HL-60 (cell line): ENCODE measurements at regions not wholly inside any gene's neighbourhood (a gene's known extent, or its start where the extent isn't known, plus 50 kb on each side); places are given as distances from the start of the nearest gene placed in this dataset.

Source experiments
- DNase-seq, 2 experiments: peaks; one replicate each; pipeline ENCODE4 v3.0.0-alpha.2; 2010 to 2020; ENCODE audit warnings: low read depth in 1 of 2, low spot score in 1 of 2
- H3K27ac ChIP-seq: fragments of 250-450 bp; sonication (Bioruptor Pico); replicated peaks from 2 replicates; pipeline ENCODE4 v1.5.1; 2020; ENCODE audit warnings: mild to moderate bottlenecking, moderate library complexity
- H3K27me3 ChIP-seq: fragments of 250-450 bp; sonication (Bioruptor Pico); 2 replicates; pipeline ENCODE4 v1.5.1; 2021; ENCODE audit warnings: mild to moderate bottlenecking, moderate library complexity; ENCODE audit not compliant: insufficient read depth, poor library complexity, severe bottlenecking
- H3K4me3 ChIP-seq: replicated peaks from 2 replicates; pipeline ENCODE4 v1.5.1; 2011; ENCODE audit warnings: mild to moderate bottlenecking, control low read depth, low read length; ENCODE audit not compliant: insufficient read depth
- GABPA ChIP-seq: IDR thresholded peaks from 2 replicates; pipeline ENCODE4 v1.6.1; 2012; ENCODE audit warnings: low read depth
- POLR2AphosphoS5 ChIP-seq: IDR thresholded peaks from 2 replicates; pipeline ENCODE4 v1.6.1; 2012; ENCODE audit warnings: low read depth
- SPI1 ChIP-seq: IDR thresholded peaks from 2 replicates; pipeline ENCODE4 v1.6.1; 2012; ENCODE audit warnings: low read depth, mild to moderate bottlenecking, borderline replicate concordance
- TF ChIP-seq, protein P1 (sequence below): IDR thresholded peaks from one replicate; pipeline ENCODE4 v1.5.1; 2011; ENCODE audit warnings: low read length, control low read depth, inconsistent platforms; ENCODE audit not compliant: insufficient read depth
- TF ChIP-seq, protein P2 (sequence below): IDR thresholded peaks from 2 replicates; pipeline ENCODE4 v1.6.1; 2012; ENCODE audit warnings: low read depth; ENCODE audit not compliant: insufficient replicate concordance

DNA sequence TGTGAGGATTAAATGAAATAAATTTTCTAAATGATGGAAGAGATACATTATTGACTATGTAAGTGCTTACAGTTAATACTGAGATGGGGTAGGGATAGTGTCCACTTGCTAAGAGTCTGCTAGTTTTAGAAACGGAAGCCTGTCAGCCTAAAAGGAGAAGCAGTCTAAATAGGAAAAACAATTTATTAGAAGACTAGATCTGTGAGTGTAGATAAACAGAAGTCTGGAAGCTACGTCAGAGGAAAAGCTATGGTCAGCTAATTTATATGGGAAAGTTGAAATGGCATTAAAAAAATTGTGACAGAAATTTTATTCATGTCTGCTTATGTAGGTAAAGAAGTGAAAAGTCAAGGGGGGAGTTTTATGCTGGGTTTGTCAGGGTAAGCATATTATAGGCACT lies 1338.4 kb upstream of the CHAC2 start:
- H3K27me3 ChIP-seq, result no peaks in the 10 kb centered on the region
- no peak for DNase-seq
- TF ChIP-seq SPI1 (no peak), POLR2AphosphoS5 (no peak)
- TF ChIP-seq, protein P1, sequence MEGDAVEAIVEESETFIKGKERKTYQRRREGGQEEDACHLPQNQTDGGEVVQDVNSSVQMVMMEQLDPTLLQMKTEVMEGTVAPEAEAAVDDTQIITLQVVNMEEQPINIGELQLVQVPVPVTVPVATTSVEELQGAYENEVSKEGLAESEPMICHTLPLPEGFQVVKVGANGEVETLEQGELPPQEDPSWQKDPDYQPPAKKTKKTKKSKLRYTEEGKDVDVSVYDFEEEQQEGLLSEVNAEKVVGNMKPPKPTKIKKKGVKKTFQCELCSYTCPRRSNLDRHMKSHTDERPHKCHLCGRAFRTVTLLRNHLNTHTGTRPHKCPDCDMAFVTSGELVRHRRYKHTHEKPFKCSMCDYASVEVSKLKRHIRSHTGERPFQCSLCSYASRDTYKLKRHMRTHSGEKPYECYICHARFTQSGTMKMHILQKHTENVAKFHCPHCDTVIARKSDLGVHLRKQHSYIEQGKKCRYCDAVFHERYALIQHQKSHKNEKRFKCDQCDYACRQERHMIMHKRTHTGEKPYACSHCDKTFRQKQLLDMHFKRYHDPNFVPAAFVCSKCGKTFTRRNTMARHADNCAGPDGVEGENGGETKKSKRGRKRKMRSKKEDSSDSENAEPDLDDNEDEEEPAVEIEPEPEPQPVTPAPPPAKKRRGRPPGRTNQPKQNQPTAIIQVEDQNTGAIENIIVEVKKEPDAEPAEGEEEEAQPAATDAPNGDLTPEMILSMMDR, result no peak
- H3K4me3 ChIP-seq, result no peak overlapping the region
- H3K27ac ChIP-seq, result no peak overlapping the region

DNA sequence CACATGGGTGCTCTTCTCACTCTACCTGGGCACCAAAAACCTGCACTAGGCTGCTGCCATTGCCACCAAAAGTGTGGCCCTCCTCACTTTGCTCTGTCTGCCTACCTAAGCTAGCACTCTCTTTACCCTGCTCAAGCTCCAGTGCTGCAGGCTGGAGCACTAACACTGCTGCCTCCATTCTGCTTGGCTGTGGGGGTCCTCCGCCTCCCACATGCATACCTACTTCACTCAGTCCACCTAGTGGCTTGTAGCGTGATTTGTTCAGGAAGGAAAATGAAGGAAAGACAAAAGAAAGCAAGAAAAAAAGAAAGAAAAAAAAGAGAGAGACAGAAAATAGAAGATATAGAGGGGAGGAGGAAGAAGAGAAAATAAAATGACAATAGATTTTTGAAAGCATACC lies 1339.4 kb upstream of the CHAC2 start:
- no peak for DNase-seq
- H3K27ac ChIP-seq, result no peak overlapping the region
- TF ChIP-seq, protein P1, result no peak
- TF ChIP-seq SPI1, result no peak
- no peak for TF ChIP-seq POLR2AphosphoS5
- TF ChIP-seq, protein P2, sequence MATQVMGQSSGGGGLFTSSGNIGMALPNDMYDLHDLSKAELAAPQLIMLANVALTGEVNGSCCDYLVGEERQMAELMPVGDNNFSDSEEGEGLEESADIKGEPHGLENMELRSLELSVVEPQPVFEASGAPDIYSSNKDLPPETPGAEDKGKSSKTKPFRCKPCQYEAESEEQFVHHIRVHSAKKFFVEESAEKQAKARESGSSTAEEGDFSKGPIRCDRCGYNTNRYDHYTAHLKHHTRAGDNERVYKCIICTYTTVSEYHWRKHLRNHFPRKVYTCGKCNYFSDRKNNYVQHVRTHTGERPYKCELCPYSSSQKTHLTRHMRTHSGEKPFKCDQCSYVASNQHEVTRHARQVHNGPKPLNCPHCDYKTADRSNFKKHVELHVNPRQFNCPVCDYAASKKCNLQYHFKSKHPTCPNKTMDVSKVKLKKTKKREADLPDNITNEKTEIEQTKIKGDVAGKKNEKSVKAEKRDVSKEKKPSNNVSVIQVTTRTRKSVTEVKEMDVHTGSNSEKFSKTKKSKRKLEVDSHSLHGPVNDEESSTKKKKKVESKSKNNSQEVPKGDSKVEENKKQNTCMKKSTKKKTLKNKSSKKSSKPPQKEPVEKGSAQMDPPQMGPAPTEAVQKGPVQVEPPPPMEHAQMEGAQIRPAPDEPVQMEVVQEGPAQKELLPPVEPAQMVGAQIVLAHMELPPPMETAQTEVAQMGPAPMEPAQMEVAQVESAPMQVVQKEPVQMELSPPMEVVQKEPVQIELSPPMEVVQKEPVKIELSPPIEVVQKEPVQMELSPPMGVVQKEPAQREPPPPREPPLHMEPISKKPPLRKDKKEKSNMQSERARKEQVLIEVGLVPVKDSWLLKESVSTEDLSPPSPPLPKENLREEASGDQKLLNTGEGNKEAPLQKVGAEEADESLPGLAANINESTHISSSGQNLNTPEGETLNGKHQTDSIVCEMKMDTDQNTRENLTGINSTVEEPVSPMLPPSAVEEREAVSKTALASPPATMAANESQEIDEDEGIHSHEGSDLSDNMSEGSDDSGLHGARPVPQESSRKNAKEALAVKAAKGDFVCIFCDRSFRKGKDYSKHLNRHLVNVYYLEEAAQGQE, result no peak
- no peak for TF ChIP-seq GABPA
- H3K27me3 ChIP-seq, result no peaks in the 10 kb centered on the region
- H3K4me3 ChIP-seq, result no peak overlapping the region

DNA sequence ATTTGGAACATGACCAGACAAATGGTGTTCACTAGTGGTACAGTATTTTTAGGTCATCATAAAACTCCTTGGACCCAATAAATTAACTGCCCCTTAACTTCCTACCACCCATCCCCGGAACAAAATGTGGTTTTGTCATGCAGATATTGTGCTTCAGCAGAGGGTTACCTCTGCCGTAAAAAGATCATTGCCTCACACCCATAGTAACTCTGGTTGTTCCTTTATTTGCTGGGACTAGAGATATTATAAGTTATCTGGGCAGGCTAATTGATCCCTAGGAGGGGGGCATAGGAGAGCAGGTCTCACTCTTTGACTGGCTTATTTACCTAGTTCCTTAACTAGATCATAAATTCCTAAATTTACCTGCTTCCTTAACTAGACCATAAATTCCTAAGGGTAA lies 1343.9 kb upstream of the CHAC2 start:
- no peak overlapping the region for H3K27ac ChIP-seq

More for the DNA sequence above, 1343.9 kb upstream of the CHAC2 start:
- TF ChIP-seq, protein P2, result no peak
- TF ChIP-seq POLR2AphosphoS5 (no peak), SPI1 (no peak), GABPA (no peak)
- TF ChIP-seq, protein P1, result no peak
- H3K4me3 ChIP-seq, result no peak overlapping the region
- no peak for DNase-seq
- H3K27me3 ChIP-seq, result no peaks in the 10 kb centered on the region
